ENCODE measurements at regions not wholly inside any gene's neighbourhood (a gene's known extent, or its start where the extent isn't known, plus 50 kb on each side); places are given as distances from the start of the nearest gene placed in this dataset.
"Not testable (repeated sequence)": the region's sequence is repeated elsewhere in the genome, so short reads cannot be mapped to it uniquely, and the experiment has no call there.

GRCh38 chr2:12569929-12570328, 146.8 kb upstream of the TRIB2 start:
- DNase-seq, result not testable (repeated sequence)

- DNase-seq, result no peak
Observed at GRCh38 chr2:12577091-12577490, 139.6 kb upstream of the TRIB2 start.

GRCh38 chr2:12577567-12578253, 139.0 kb upstream of the TRIB2 start:
- no peak for DNase-seq

GRCh38 chr2:12579018-12579417, 137.7 kb upstream of the TRIB2 start:
- no peak for DNase-seq

- DNase-seq, result no peak
Observed at GRCh38 chr2:12584338-12584737, 132.4 kb upstream of the TRIB2 start.

- DNase-seq, result no peak
Observed at GRCh38 chr2:12585784-12586183, 131.0 kb upstream of the TRIB2 start.

GRCh38 chr2:12587228-12587627, 129.5 kb upstream of the TRIB2 start:
- DNase-seq, result no peak

- DNase-seq, result no peak
Observed at GRCh38 chr2:12587729-12588522, 128.8 kb upstream of the TRIB2 start.

- DNase-seq, result no peak
Observed at GRCh38 chr2:12588986-12589385, 127.8 kb upstream of the TRIB2 start.

- DNase-seq, result no peak
Observed at GRCh38 chr2:12589802-12590320, 126.9 kb upstream of the TRIB2 start.

- no peak for DNase-seq
Observed at GRCh38 chr2:12592296-12592695, 124.4 kb upstream of the TRIB2 start.

- no peak for DNase-seq
Observed at GRCh38 chr2:12594590-12594989, 122.1 kb upstream of the TRIB2 start.

GRCh38 chr2:12596771-12597170, 120.0 kb upstream of the TRIB2 start:
- no peak for DNase-seq

GRCh38 chr2:12597610-12598009, 119.1 kb upstream of the TRIB2 start:
- DNase-seq, result no peak

GRCh38 chr2:12602661-12603060, 114.1 kb upstream of the TRIB2 start:
- no peak for DNase-seq

GRCh38 chr2:12603781-12604295, 112.9 kb upstream of the TRIB2 start:
- DNase-seq, result no peak

- peak; percentile 70 for DNase-seq
Observed at GRCh38 chr2:12604341-12604740, 112.4 kb upstream of the TRIB2 start.

- no peak for DNase-seq
Observed at GRCh38 chr2:12605366-12605765, 111.4 kb upstream of the TRIB2 start.

GRCh38 chr2:12605936-12606335, 110.8 kb upstream of the TRIB2 start:
- no peak for DNase-seq

- DNase-seq, result no peak
Observed at GRCh38 chr2:12606472-12607000, 110.2 kb upstream of the TRIB2 start.

GRCh38 chr2:12607971-12608370, 108.8 kb upstream of the TRIB2 start:
- DNase-seq, result no peak

- DNase-seq, result no peak
Observed at GRCh38 chr2:12610314-12610713, 106.4 kb upstream of the TRIB2 start.

GRCh38 chr2:12612168-12612567, 104.6 kb upstream of the TRIB2 start:
- no peak for DNase-seq

- no peak for DNase-seq
Observed at GRCh38 chr2:12612671-12613070, 104.1 kb upstream of the TRIB2 start.

Data from NCI-H187 treated with DMSO at 0.1 percent for 48 hours (cell line).